ENCODE measurements at regions not wholly inside any gene's neighbourhood (a gene's known extent, or its start where the extent isn't known, plus 50 kb on each side); places are given as distances from the start of the nearest gene placed in this dataset.

DNA sequence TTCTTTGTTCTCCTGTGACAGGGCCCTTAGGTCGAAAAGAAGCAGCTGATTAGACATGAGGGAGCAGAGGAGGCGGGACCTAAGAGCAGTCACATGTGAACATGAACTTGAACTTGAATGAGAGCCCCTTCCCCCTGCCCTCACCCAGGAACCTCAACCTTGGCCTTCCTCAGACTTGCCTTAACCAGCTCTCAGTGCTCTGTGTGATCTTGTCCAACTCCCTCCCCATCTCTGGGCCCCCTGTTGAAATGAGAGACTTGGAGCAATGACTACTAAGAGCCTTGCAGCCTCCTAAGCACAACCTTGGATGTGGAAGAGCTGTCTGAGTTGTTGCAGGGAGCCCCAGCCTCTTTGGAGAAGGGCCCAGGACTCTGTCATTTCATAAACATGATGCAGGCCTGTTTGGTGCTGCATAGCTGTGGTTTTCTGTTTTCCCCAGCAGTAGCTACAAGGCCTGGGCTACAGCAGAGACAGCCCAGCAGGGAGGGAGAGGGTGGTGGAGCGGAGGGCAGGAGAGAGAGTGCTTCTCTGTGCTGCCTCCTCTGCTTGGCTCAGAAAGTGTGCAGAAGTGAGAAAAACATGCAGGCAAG is 123.9 kb upstream of the ZMIZ1 start:
- Mint-ChIP-seq H3K4me3 (ENCODE audit: unreplicated experiment) (no peak overlapping the region), H3K4me1 (ENCODE audit: insufficient read depth, unreplicated experiment) (peaks cover 49% of the 10 kb centered on the region), H3K36me3 (ENCODE audit: insufficient read depth, unreplicated experiment) (no peaks in the 10 kb centered on the region), H3K9me3 (ENCODE audit: unreplicated experiment) (no peaks in the 10 kb centered on the region), H3K27me3 (ENCODE audit: insufficient read depth, unreplicated experiment) (no peaks in the 10 kb centered on the region), H3K27ac (ENCODE audit: low read depth, unreplicated experiment) (peak overlapping the region; percentile 55)
- DNase-seq (ENCODE audit: unreplicated experiment), result peak; percentile 51
- BruUV-seq (replicated peaks), result no TSS peak
- TF ChIP-seq, protein P1, sequence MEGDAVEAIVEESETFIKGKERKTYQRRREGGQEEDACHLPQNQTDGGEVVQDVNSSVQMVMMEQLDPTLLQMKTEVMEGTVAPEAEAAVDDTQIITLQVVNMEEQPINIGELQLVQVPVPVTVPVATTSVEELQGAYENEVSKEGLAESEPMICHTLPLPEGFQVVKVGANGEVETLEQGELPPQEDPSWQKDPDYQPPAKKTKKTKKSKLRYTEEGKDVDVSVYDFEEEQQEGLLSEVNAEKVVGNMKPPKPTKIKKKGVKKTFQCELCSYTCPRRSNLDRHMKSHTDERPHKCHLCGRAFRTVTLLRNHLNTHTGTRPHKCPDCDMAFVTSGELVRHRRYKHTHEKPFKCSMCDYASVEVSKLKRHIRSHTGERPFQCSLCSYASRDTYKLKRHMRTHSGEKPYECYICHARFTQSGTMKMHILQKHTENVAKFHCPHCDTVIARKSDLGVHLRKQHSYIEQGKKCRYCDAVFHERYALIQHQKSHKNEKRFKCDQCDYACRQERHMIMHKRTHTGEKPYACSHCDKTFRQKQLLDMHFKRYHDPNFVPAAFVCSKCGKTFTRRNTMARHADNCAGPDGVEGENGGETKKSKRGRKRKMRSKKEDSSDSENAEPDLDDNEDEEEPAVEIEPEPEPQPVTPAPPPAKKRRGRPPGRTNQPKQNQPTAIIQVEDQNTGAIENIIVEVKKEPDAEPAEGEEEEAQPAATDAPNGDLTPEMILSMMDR (IDR thresholded peaks at IDR 0.05; ENCODE audit: unreplicated experiment), result no peak
- CTCF ChIA-PET, result interaction anchor here (0.7 kb wide), 1 partner anchor 250 kb away, joined by 3 read pairs; no protein-coding TSS in a partner anchor
- POLR2A ChIA-PET, result interaction anchor here (0.6 to 1.9 kb wide), 4 partner anchors 8 to 33 kb away, joined by 3 to 7 read pairs (median 3); no protein-coding TSS in a partner anchor
- intact Hi-C loops (cut with micrococcal nuclease), result no loop called here

- Mint-ChIP-seq H3K36me3 (ENCODE audit: insufficient read depth, unreplicated experiment) (peaks cover 5% of the 10 kb centered on the region), H3K4me3 (ENCODE audit: unreplicated experiment) (no peak overlapping the region), H3K27me3 (ENCODE audit: insufficient read depth, unreplicated experiment) (no peaks in the 10 kb centered on the region), H3K27ac (ENCODE audit: low read depth, unreplicated experiment) (no peak overlapping the region), H3K4me1 (ENCODE audit: insufficient read depth, unreplicated experiment) (peaks cover 57% of the 10 kb centered on the region), H3K9me3 (ENCODE audit: unreplicated experiment) (no peaks in the 10 kb centered on the region)
- ChIA-PET POLR2A (interaction anchor here (1.6 to 1.9 kb wide), 2 partner anchors 13 to 20 kb away, joined by 3 to 7 read pairs; no protein-coding TSS in a partner anchor), CTCF (interaction anchor here (0.8 to 1.4 kb wide), 2 partner anchors 29 to 139 kb away, joined by 3 to 6 read pairs; no protein-coding TSS in a partner anchor)
- BruUV-seq (replicated peaks), result no TSS peak
- TF ChIP-seq, protein P1 (IDR thresholded peaks at IDR 0.05; ENCODE audit: unreplicated experiment), result no peak
- DNase-seq (ENCODE audit: unreplicated experiment), result no peak
- intact Hi-C loops (cut with micrococcal nuclease), result loop anchor here (1.0 kb wide), 1 partner anchor 249 kb away; no protein-coding TSS in a partner anchor
These were observed 122.9 kb upstream of the ZMIZ1 start for GRCh38 chr10:78945838-78946237.

- no peak overlapping the region for H3K27ac Mint-ChIP-seq (ENCODE audit: low read depth, unreplicated experiment)
- POLR2A ChIA-PET, result interaction anchor here (0.8 to 1.9 kb wide), 6 partner anchors 9 to 124 kb away, joined by 3 to 8 read pairs (median 4); no protein-coding TSS in a partner anchor
- peak; percentile 62 for DNase-seq (ENCODE audit: unreplicated experiment)
- CTCF ChIA-PET, result interaction anchor here (0.5 to 1.8 kb wide), 4 partner anchors 120 to 1740 kb away, joined by 3 to 6 read pairs (median 3); no protein-coding TSS in a partner anchor
- peaks cover 10% of the 10 kb centered on the region for H3K36me3 Mint-ChIP-seq (ENCODE audit: insufficient read depth, unreplicated experiment)
- intact Hi-C loops (cut with micrococcal nuclease), result no loop called here
- TF ChIP-seq, protein P1 (IDR thresholded peaks at IDR 0.05; ENCODE audit: unreplicated experiment), result no peak
- BruUV-seq (replicated peaks), result no TSS peak
- no peak overlapping the region for H3K4me3 Mint-ChIP-seq (ENCODE audit: unreplicated experiment)
- peaks cover 70% of the 10 kb centered on the region for H3K4me1 Mint-ChIP-seq (ENCODE audit: insufficient read depth, unreplicated experiment)
- no peaks in the 10 kb centered on the region for H3K27me3 Mint-ChIP-seq (ENCODE audit: insufficient read depth, unreplicated experiment)
- H3K9me3 Mint-ChIP-seq (ENCODE audit: unreplicated experiment), result no peaks in the 10 kb centered on the region
These were observed 121.5 kb upstream of the ZMIZ1 start for GRCh38 chr10:78947226-78947625.

DNA sequence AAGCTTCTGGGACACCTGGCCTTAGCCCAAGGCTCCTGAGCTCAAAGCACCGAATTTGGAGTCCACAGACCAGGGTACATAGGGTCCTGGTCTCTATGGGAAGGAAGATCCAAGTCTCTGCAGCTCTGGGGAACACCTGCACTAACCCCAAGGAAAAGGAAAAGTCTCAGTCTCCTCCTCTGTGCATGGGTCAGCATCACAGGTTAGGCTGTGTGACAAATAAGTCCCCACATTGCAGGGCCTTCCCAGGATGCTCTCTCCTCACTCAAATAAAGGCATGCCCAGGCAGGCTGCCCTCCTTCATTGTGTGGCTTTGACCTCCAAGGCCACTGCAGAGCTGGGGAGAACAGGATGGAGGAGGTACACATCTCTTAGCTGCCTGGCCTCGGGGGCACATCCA is 121.0 kb upstream of the ZMIZ1 start:
- Mint-ChIP-seq H3K27me3 (ENCODE audit: insufficient read depth, unreplicated experiment) (no peaks in the 10 kb centered on the region), H3K27ac (ENCODE audit: low read depth, unreplicated experiment) (no peak overlapping the region), H3K9me3 (ENCODE audit: unreplicated experiment) (no peaks in the 10 kb centered on the region), H3K36me3 (ENCODE audit: insufficient read depth, unreplicated experiment) (peaks cover 10% of the 10 kb centered on the region), H3K4me3 (ENCODE audit: unreplicated experiment) (no peak overlapping the region), H3K4me1 (ENCODE audit: insufficient read depth, unreplicated experiment) (peaks cover 73% of the 10 kb centered on the region)
- BruUV-seq (replicated peaks), result no TSS peak
- TF ChIP-seq, protein P1 (IDR thresholded peaks at IDR 0.05; ENCODE audit: unreplicated experiment), result no peak
- intact Hi-C loops (cut with micrococcal nuclease), result no loop called here
- peak; percentile 27 for DNase-seq (ENCODE audit: unreplicated experiment)
- ChIA-PET POLR2A (interaction anchor here (0.6 to 1.9 kb wide), 12 partner anchors 9 to 191 kb away, joined by 3 to 8 read pairs (median 4); no protein-coding TSS in a partner anchor), CTCF (interaction anchor here (0.5 to 1.8 kb wide), 7 partner anchors 24 to 524 kb away, joined by 3 to 6 read pairs (median 3); no protein-coding TSS in a partner anchor)

Data from MCF 10A (cell line).